COLO668 (cell line): ENCODE measurements at regions not wholly inside any gene's neighbourhood (a gene's known extent, or its start where the extent isn't known, plus 50 kb on each side); places are given as distances from the start of the nearest gene placed in this dataset.

Source experiments
- DNase-seq: peaks from one replicate; lab custom pipeline; 2025; ENCODE audit not compliant: unreplicated experiment; lab: John Stamatoyannopoulos, UW

DNA sequence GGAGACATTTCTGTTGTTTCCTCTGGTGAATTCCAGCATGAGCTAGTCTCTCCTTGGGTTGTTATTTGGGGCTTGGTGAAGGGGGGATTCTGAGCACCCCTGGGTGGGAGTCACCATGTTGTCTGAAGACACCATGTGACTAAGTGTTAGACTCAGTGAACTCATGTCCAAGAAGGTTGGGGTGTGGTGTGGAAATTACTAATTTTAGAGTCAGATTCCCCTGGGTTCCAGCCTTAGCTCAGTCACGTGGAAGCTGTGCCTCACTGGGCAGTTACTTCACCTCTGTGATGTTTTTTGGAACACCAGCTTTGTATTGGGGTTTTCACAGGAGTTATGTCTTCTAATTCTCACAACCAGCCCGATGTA lies 171.5 kb downstream of the RPLP1 start:
- DNase-seq: no peak

DNA sequence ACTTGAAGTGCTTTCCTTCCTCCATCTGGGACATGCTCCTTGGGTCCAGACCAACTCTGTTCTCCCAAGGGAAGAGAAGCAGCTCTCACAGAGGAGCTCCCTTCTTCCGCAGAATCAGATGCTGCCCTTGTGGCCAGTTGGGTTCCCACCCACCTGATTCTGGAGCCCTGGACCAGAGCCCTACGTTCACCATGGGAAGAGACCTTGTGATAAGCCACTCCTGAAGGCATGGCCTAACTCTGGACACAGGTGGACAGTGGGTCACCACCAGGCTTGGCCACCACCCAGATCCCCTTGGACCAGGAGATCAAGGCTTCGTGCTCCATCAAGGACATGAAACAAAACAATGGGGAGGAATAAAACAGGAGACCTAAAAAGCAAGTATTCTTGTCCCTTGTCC lies 172.2 kb downstream of the RPLP1 start:
- no peak for DNase-seq

DNA sequence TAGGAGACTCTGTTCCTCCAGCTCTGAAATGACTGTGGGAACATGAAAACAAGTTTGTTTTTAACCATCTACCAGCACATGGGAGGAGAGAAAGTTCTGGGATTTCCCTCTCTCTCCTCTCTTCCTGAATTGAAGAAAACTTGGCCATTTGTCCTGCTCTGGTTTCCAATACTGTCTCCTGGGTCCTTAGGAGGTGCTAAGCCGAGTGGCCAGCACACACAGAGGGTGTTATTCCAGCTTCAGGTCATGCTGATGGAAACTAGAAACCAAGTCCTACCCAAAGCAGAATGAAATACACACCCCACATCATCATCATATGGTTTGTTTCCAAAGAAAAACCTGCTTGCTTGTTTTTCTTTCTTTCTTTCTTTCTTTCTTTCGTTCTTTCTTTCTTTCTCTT lies 172.7 kb downstream of the RPLP1 start:
- no peak for DNase-seq

DNA sequence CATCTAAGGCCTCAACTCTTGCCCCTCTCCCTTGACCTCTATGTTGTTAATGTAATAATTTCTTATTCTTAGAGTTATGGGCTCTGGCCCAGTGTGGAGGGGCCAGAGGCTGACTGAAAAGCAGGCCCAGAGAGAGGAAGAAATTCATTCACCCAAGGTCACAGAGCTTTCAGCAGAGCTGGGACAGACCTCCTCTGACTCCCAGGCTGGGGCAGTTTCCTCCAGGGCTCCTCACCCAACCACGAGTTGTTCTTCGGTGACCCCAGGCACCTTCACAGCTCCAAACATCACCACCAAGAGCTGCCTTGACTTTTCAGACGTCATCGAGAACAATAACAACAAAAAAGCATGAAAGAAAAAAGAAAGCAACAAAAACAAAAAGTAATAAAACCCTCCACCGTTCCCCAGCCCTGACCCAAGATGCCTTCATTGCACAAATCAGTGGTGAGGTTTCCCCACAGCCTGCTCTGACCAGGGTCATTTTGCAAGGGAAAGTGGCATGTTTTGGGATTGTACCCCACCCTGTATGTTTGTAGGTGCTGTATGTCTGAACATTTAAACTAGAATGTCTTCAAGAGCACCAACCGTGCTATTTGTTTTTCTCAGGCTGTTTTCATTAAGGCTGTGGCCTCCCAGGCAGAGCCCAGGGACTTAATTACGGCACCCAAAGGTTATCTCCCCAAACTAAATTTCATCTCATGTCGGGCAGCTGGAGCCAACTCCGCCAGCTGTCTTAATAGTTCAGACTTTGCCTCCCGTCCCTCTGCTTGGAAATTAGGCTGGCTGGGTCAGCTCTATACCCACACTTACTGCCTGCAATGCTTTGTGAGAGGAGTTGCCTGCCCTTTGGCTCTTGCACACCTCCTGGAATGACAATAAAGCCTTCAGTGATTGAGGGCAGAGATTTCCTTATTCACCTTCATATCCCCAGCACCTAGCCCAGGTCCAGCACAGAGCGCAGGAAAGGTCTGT lies 173.8 kb downstream of the RPLP1 start:
- no peak for DNase-seq

DNA sequence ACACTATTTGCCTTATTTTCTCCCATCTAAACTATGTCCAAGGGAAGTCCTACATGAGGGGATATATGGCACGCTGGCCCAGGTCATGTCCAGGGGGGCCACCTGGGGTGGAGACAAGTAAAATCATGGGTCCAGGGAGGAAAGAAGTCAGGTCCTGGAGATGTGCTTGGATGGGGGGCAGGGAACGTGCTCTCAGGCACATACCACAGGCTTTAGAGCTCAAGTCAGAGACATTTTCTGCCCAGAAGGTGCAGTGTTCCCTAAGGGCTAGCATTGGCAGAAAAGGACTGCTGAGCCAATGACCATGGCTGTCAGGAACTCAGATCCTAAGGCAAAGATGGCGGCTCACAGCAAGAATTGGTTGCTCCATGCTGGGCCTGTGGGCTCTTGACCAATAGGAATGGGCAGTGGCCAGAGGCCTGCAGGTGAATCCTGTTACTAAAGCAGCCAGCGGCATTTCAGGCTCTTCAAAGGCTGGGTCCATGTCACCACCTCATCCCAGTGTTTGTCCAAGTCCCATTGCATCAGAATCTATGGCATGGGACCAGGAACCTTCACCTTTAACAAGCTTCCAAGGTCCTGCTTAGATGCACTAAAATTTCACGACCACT lies 175.0 kb downstream of the RPLP1 start:
- no peak for DNase-seq

DNA sequence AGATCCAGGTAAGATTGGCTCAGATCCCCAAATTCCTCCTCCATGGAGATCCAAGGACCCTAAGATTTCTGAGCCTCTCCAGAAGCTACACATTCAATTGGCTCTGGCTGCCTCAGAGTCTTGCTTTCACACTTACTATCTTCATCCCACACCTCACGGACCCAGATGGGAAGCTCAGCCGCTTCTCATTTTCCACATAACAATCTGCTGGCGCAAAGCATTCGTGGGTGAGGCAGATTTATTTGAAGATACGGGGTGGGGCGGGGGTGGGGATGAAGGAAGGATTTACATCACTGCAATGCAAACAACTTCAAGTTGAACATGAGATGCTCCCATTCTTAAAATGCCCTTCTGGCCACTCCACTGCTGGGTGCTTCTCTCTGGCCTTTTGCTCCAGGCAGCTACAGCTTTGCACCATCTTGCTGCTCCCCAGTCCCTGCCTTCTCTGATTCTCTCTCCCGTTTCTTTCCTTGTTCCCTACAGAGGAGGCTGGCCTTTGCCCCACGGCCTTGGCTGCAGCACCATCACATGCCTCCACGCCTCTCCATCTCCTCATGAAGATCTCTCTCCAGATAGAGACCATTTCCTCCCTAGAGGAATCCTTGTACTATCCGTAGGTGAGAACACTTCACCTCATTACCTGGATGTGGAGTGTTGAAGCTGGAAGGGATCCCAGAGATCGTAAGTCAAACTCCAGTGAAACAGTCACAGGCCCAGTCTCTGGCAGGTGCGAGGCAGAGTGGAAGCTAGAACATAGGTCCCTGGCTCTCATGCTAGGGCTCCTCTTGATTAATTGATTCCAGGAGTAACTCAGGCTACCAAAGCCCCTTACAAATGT lies 175.9 kb downstream of the RPLP1 start:
- peak; percentile 20 for DNase-seq

DNA sequence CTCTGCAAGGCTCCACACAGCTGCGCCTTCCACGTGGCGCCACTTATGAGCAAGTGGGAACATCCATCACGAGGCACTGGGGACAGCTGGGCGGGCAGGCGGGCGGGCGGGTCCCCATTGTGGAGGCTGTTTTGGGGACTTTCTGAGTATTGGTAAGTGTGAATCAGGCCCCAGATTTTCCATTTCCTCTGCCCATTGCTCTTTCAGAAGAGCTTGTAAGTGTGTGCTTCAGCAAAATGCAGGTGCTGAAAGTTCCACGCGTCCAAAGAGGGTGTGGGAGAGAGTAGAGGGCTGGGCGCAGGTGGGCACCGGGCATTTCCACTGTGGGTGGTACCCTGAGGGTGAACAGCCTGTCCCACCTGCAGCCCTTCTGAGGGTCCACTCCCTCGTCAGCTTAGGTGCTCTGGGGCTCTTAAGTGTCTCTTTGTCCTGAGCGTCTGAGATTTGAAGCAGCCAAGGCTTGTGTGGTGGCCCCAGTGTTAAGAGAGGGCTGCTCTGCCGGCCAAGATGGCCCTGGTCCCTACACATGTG lies 177.1 kb downstream of the RPLP1 start:
- DNase-seq: no peak

DNA sequence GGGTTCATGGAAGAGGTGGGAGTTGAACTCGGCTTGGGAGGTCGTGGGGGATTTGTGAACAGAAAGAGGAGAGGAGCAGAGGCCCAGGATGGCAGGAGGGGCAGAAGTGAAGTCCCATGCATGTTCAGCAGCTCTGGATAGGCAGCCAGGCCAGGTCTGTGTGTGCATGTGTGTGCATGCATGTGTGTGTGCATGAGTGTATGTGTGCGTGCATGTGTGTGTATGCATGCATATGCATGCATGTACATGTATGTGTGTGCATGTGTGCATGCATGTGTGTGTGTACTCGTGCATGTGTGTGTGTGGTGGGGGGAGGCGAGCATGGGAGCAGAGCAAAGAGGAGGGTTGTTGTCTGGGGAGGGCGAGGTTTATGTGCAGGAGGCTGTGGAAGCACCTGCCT lies 178.4 kb downstream of the RPLP1 start:
- DNase-seq: no peak

DNA sequence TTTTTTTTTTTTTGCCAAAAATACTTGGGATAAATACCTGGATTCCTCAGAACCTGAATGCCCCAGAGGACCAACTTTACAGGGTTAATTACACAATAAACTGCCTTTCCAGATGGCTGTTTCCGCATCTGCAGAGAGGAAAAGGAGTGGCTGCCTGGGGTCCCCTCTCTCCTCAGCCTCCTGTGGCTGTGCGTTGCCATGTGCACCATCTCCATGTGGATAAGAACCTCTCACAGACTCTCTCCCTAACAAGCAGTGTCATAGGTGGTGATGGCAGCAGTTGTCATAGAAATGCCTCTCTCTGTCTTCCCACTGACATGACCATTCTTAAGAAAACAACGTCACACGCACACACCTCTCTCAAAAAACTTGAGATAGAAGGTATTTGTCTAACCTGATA lies 179.4 kb downstream of the RPLP1 start:
- DNase-seq: no peak

DNA sequence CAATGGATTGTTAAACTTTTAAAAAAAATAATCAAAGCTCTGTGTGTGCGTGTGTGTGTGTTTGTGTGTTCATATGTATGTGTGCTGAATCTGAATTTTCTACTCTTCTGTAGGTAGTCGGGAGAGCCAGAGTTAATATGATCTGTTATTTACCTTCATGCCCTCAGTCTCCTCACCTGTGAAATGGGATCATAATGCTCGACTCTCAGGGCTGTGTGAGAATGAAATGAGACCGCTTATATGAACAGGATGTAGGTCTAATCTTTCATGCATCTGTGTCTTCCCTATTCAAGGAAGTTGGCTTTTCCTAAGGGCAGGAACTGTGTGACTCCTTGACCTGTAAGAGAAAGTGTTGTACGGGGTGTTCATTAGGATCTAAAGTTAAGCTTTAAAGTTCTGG lies 182.2 kb downstream of the RPLP1 start:
- DNase-seq: no peak

DNA sequence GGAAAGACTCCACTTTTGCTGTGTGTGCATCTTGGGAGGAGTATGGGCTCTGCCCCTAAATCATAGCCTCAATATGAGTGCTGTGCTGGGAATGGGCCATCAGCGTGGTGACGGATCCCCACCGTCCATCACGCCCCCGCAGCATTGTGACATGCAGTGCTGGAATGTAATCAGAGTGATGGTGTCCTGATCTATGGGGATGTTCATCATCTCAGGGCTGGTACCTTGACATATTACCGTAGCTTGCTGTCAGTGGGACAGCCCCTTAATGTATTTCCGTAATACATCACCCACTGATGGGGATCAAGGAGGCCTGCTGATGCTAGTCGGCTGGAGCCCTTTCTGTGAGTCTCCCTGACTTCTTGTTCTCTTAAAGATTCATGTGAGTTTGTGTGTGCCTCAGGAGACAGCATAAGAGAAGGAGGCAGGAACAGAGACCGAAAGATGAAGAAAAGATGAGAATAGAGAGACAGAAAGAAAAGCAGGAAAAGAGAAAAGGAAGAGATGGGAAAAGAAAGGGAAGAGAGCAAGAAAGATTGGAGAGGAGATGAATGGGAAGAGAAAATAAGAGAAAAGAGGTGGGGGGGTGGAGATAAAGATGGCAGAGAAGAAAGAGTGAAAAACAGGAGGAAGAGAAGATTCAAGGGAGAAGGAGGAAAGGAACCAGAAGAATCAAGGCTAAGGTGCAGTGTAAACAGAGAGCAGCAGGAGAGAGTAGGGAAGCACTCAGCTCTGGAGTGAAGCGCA lies 183.7 kb downstream of the RPLP1 start:
- DNase-seq: no peak

DNA sequence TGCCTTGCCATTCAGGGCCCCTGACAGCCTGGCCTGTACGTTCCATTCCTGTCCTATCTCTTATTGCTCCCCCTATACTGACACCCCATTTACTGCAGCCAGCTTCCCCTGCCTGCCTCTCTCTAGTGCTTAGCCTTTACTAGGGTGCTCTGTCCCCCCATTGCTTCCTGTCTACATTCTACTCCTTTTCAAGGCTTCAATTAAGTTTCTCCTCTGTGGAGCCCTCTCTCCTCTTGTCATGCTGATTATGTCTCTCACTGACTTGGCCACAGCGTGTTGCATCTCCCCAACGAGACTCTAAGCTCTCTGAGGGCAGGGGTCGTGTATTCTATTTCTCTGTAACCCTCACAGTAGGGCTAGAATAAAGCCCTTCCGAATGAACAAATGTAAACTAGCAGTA lies 185.2 kb downstream of the RPLP1 start:
- no peak for DNase-seq

DNA sequence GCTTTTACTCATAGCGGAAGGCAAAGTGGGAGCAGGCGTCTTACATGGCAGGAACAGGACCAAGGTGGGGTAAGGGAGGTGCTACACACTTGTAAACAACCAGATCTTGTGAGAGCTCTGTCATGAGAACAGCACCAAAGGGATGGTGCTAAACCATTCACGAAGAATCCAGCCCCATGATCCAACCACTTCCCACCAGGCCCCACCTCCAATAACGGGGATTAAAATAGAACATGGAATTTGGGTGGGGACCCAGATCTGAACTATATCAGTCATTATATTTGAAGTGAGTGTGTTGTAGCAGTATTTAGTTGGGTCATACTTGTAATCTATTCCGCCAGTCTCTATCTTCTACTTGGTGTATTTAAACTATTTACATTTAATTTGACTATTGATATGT lies 190.9 kb downstream of the RPLP1 start:
- DNase-seq: no peak

DNA sequence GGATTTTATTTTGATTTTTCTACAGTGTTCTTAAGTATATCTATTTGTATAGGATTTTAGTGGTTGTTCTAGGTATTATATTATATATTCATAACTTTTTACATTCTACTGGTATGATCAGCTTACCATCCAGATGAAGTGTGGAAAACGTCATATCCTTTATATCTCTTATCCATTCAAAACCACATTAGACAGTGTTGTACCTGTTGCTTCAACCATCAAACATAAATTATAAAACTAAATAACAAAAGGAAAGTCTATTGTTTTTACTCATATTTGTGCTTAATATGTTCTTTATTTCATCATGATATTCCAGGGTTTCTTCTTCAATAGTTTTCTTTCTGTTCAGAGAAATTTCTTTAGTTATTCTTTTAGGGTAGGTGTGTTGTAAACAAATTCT lies 191.4 kb downstream of the RPLP1 start:
- DNase-seq: no peak

DNA sequence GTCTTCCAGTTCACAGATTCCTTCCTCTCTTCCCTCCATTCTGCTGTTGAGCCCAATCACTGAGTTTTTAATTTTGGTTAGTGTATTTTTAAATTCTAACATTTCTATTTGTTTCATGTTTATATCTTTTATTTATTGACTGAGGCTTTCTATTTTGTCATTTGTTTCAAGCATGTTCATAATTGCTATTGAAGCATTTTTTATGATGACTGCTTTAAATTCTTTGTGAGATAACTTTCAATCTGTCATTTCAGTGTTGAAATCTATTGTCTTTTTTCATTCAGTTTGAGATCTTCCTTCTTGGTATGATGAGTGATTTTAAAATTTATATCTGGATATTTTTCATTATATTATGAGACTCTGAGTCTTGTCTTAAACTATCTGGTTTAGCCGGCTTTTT lies 192.3 kb downstream of the RPLP1 start:
- no peak for DNase-seq

DNA sequence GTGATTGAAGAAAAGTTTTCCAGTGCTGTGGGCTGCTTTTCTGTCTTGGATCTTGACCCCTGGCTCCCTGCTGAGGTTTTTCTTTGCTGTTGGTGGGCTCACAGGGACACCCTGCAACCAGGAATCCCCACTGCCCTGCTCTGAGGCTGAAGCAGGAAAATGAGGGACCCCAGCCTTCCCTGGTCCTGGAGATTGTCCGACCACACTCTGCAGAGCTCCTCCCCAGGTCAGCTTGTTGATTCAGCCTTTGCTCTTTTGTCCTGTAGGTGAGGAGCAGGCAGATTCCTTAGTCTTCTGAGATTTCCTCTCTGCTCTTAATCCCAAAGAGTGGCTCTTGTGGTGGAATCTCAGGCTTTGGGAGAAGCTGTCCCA lies 194.5 kb downstream of the RPLP1 start:
- DNase-seq: no peak

DNA sequence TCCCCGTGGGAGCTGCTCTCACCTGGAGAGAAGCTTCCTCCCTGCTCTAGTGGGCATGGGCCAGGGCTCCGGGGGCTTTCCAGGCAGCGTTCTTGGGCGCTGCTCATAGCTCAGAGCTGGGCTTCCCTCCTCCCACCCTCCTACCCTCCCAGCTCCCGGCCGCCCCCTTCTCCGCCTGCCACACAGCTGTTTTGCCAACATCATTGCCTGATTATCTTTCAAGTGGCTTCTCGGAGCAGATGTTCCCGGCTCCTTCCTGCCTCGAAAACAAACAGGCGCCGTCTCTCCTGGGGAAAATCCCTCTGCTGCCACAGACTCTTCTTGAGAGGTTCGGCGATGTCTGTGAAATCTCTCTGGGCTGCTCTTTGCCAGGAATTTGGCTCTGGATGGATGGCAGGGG lies 195.6 kb downstream of the RPLP1 start:
- DNase-seq: peak; percentile 76

DNA sequence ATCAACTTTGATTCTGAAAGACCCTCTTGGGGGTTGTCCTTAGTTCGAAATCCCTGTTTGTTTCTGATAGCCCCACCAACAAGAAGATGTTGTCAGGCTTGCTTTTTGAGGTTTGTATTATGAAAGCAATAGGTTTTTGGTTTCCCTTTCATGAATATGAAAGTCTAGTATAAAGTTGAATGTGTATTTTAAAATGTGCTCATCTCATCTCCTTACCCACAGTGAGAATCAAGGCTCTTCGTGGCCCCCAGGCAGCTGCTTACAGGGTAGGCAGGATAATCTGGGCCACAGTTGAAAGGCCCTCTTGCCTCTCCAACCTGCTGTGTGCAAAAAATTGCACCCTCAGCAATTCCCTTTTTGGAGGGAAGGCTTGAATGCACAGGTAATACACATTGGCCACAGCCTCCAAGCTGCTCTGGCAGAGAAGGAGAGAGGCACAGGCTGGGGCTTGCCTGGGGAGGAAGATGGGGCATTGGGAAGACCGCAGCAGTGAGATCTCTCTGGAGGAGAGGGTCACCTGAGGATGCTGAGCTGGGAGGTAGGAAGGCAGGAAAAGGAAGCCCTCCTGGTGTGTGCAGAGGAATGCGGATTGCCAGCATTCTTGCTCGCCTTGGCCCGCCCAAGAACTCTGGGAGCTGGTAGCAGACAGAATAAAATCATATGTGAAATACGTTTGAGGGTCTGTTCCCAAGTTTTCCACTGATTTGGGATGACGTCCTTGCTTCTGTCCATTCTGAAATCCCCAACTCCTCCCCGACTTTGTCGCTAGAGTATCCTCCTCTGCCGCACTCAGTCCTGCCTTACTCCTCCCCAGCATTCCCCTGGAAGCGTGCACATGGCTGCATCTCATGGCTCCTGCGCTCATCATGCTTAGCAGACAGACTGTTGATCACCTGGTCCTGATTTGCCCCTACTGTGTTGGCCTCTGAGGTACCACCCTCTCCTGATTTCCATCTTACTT lies 196.4 kb downstream of the RPLP1 start:
- DNase-seq: no peak

DNA sequence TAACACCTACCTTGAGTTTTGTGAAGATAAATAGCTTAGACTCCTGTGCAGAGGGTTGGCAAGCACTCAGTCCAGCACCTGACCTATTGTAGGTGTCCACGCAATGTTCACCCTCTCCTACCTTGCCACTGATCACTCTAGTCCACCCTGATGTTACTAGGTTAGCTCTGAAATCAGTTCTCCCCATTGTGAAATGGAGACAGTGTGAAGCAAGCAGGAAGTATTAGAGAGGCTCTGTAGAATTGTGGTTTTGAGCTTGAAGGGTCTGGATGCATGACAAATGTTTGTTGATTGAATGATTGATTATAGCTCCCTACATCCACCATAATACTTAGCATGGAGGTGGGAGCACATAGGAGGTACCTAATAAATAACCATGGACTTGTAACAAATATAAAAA lies 199.7 kb downstream of the RPLP1 start:
- no peak for DNase-seq
